Glutamatergic neuron (in vitro differentiated cells): ENCODE measurements at regions not wholly inside any gene's neighbourhood (a gene's known extent, or its start where the extent isn't known, plus 50 kb on each side); places are given as distances from the start of the nearest gene placed in this dataset.
"Not testable (repeated sequence)": the region's sequence is repeated elsewhere in the genome, so short reads cannot be mapped to it uniquely, and the experiment has no call there.

Experiments
- DNase-seq: peaks from one replicate; pipeline ENCODE4 v3.0.0; 2022
- H3K27ac Mint-ChIP-seq: one replicate; pipeline ENCODE4 v1.8.0; 2020; ENCODE audit warnings: mild to moderate bottlenecking, mixed read lengths, inconsistent platforms; ENCODE audit not compliant: unreplicated experiment
- H3K27me3 Mint-ChIP-seq: one replicate; pipeline ENCODE4 v1.8.0; 2020; ENCODE audit warnings: mild to moderate bottlenecking, moderate library complexity, mixed read lengths, inconsistent platforms; ENCODE audit not compliant: unreplicated experiment
- H3K36me3 Mint-ChIP-seq: one replicate; pipeline ENCODE4 v1.8.0; 2020; ENCODE audit warnings: mild to moderate bottlenecking, mixed read lengths, inconsistent platforms; ENCODE audit not compliant: unreplicated experiment
- H3K4me1 Mint-ChIP-seq: one replicate; pipeline ENCODE4 v1.8.0; 2020; ENCODE audit warnings: mild to moderate bottlenecking, low read depth, mixed read lengths, inconsistent platforms; ENCODE audit not compliant: unreplicated experiment
- H3K4me3 Mint-ChIP-seq: one replicate; pipeline ENCODE4 v1.8.0; 2020; ENCODE audit warnings: mild to moderate bottlenecking, mixed read lengths, inconsistent platforms; ENCODE audit not compliant: unreplicated experiment
- H3K9me3 Mint-ChIP-seq: one replicate; pipeline ENCODE4 v1.8.0; 2020; ENCODE audit warnings: mild to moderate bottlenecking, moderate library complexity, mixed read lengths, inconsistent platforms; ENCODE audit not compliant: unreplicated experiment
- TF ChIP-seq, protein P1 (sequence below): fragments of 200-600 bp; sonication (generic); IDR thresholded peaks from one replicate; pipeline ENCODE4 v1.5.0; 2021; ENCODE audit not compliant: partially characterized antibody, unreplicated experiment

DNA sequence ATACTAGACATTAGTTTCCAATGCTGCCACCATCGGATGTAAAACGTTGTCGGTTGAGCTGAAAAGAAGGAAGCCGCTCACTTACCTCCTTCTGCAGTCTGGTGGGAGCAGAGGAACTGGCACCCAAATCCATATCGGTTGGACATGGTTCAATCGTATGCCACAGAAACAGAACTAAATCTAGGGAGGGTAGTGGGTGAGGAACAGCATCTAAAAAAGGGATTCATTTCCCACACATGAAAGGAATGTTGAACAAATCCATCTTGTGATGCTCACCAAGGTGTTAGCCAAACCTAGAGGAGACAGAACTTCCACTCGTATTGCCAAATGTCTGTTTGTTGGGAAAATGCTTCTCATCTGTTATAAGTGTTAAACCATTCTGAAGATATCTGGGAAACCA, 532.7 kb downstream of the NLGN4X start:
- Mint-ChIP-seq H3K4me1 (no peaks in the 10 kb centered on the region), H3K36me3 (no peaks in the 10 kb centered on the region), H3K4me3 (no peak overlapping the region), H3K27me3 (no peaks in the 10 kb centered on the region), H3K27ac (no peak overlapping the region), H3K9me3 (no peaks in the 10 kb centered on the region)
- TF ChIP-seq, protein P1, sequence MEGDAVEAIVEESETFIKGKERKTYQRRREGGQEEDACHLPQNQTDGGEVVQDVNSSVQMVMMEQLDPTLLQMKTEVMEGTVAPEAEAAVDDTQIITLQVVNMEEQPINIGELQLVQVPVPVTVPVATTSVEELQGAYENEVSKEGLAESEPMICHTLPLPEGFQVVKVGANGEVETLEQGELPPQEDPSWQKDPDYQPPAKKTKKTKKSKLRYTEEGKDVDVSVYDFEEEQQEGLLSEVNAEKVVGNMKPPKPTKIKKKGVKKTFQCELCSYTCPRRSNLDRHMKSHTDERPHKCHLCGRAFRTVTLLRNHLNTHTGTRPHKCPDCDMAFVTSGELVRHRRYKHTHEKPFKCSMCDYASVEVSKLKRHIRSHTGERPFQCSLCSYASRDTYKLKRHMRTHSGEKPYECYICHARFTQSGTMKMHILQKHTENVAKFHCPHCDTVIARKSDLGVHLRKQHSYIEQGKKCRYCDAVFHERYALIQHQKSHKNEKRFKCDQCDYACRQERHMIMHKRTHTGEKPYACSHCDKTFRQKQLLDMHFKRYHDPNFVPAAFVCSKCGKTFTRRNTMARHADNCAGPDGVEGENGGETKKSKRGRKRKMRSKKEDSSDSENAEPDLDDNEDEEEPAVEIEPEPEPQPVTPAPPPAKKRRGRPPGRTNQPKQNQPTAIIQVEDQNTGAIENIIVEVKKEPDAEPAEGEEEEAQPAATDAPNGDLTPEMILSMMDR: no peak
- no peak for DNase-seq

DNA sequence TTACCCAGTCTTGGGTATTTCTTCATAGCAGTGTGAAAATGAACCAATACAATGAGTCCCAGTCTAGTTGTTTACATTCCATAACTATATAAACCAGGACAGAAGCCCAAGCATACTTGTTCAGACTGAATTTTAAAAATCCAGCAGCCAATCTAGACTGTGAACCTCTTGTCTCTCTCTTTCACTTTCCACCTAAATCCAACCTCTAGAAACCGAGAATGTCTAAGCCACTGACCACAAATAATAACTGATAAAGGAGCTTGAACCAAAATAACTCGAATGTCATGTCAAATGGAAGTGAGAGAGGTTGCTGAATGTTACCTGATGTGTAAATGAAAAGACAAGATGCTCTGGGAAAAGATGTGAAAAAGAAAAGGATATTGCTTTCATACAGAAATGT, 544.7 kb downstream of the NLGN4X start:
- Mint-ChIP-seq H3K9me3 (no peaks in the 10 kb centered on the region), H3K27me3 (no peaks in the 10 kb centered on the region), H3K4me1 (no peaks in the 10 kb centered on the region), H3K4me3 (no peak overlapping the region), H3K27ac (no peak overlapping the region), H3K36me3 (no peaks in the 10 kb centered on the region)
- no peak for DNase-seq
- TF ChIP-seq, protein P1: no peak

- TF ChIP-seq, protein P1: no peak
- Mint-ChIP-seq H3K27me3 (no peaks in the 10 kb centered on the region), H3K9me3 (no peaks in the 10 kb centered on the region), H3K36me3 (no peaks in the 10 kb centered on the region), H3K4me3 (no peak overlapping the region), H3K27ac (no peak overlapping the region), H3K4me1 (no peaks in the 10 kb centered on the region)
- DNase-seq: no peak
Observed at GRCh38 chrX:5681159-5681558, 547.5 kb downstream of the NLGN4X start.

GRCh38 chrX:5674036-5674435, 554.6 kb downstream of the NLGN4X start:
- no peaks in the 10 kb centered on the region for H3K27me3 Mint-ChIP-seq
- no peak overlapping the region for H3K4me3 Mint-ChIP-seq
- H3K9me3 Mint-ChIP-seq: no peaks in the 10 kb centered on the region
- H3K36me3 Mint-ChIP-seq: no peaks in the 10 kb centered on the region
- H3K4me1 Mint-ChIP-seq: no peaks in the 10 kb centered on the region
- DNase-seq: no peak
- H3K27ac Mint-ChIP-seq: no peak overlapping the region
- TF ChIP-seq, protein P1: no peak

- no peaks in the 10 kb centered on the region for H3K4me1 Mint-ChIP-seq
- no peaks in the 10 kb centered on the region for H3K36me3 Mint-ChIP-seq
- no peaks in the 10 kb centered on the region for H3K9me3 Mint-ChIP-seq
- no peak overlapping the region for H3K4me3 Mint-ChIP-seq
- TF ChIP-seq, protein P1: no peak
- H3K27ac Mint-ChIP-seq: no peak overlapping the region
- DNase-seq: no peak
- H3K27me3 Mint-ChIP-seq: no peaks in the 10 kb centered on the region
Observed at GRCh38 chrX:5672099-5672498, 556.6 kb downstream of the NLGN4X start.

DNA sequence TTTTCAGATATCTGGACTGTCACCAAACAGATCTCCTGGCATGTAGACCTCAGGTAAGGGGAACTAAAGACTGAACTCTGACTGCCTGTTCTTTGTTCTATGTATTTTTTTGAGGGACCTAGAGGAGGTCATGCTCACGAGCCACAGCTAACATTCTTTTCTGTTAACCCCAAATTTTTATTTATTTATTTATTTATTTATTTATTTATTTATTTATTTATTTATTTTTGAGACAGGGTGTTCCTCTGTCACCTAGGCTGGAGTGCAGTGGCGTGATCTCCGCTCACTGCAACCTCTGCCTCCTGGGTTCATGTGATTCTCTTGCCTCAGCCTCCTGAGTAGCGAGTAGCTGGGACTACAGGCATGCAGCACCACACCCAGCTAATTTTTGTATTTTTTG, 562.0 kb downstream of the NLGN4X start:
- not testable (repeated sequence) for H3K4me3 Mint-ChIP-seq, H3K27ac Mint-ChIP-seq, H3K36me3 Mint-ChIP-seq, DNase-seq, H3K9me3 Mint-ChIP-seq, H3K4me1 Mint-ChIP-seq, H3K27me3 Mint-ChIP-seq
